GM12875 (cell line): ENCODE measurements at regions not wholly inside any gene's neighbourhood (a gene's known extent, or its start where the extent isn't known, plus 50 kb on each side); places are given as distances from the start of the nearest gene placed in this dataset.

Source experiments
- H3K4me3 ChIP-seq: one replicate; pipeline ENCODE4 v1.5.1; 2011; ENCODE audit warnings: low read depth, low read length, control low read depth
- TF ChIP-seq, protein P1 (sequence below): IDR thresholded peaks from 2 replicates; pipeline ENCODE4 v1.5.1; 2011; ENCODE audit warnings: low read depth, mild to moderate bottlenecking, control low read depth, inconsistent platforms, low read length, moderate library complexity, borderline replicate concordance; ENCODE audit not compliant: insufficient read depth

DNA sequence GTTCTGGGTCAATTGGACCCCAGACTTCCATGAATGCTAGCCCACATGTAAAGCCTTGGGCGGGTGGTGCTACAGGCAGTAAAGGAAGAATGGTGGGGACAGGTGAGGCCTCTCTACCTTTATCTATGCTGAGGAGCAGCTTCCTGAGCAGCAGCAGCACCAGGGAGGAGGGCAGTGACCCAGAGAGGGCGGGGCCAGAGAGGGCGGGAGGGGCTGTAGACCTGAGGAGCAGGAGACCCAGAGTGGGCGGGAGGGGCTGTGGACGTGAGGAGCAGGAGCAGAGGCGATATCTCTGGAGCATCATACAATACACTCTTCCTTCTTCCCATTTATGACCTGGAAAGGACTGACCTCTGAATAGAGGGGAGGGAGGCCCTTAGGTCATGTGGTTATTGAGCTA lies 165.9 kb downstream of the MTRR start:
- TF ChIP-seq, protein P1, sequence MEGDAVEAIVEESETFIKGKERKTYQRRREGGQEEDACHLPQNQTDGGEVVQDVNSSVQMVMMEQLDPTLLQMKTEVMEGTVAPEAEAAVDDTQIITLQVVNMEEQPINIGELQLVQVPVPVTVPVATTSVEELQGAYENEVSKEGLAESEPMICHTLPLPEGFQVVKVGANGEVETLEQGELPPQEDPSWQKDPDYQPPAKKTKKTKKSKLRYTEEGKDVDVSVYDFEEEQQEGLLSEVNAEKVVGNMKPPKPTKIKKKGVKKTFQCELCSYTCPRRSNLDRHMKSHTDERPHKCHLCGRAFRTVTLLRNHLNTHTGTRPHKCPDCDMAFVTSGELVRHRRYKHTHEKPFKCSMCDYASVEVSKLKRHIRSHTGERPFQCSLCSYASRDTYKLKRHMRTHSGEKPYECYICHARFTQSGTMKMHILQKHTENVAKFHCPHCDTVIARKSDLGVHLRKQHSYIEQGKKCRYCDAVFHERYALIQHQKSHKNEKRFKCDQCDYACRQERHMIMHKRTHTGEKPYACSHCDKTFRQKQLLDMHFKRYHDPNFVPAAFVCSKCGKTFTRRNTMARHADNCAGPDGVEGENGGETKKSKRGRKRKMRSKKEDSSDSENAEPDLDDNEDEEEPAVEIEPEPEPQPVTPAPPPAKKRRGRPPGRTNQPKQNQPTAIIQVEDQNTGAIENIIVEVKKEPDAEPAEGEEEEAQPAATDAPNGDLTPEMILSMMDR, result no peak
- H3K4me3 ChIP-seq, result no peak overlapping the region

DNA sequence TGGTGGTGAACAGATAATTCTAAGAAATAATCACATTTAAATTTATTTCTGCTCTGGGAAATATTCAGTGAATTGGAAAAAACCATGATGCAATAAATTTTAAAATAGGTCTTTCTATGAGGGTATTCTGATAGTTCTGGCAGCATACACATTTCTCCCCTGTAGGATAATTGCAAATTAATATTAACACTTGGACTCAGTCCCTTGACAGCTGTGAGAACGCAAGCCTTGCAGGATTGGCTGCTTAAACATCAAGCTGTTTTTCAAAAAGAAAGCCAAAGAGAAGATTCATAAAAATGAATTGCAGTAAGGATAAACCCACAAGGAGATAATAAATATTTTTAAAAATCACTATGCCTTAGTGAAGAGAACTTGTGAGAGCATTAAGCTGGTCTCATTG lies 180.0 kb downstream of the MTRR start:
- no peak overlapping the region for H3K4me3 ChIP-seq

DNA sequence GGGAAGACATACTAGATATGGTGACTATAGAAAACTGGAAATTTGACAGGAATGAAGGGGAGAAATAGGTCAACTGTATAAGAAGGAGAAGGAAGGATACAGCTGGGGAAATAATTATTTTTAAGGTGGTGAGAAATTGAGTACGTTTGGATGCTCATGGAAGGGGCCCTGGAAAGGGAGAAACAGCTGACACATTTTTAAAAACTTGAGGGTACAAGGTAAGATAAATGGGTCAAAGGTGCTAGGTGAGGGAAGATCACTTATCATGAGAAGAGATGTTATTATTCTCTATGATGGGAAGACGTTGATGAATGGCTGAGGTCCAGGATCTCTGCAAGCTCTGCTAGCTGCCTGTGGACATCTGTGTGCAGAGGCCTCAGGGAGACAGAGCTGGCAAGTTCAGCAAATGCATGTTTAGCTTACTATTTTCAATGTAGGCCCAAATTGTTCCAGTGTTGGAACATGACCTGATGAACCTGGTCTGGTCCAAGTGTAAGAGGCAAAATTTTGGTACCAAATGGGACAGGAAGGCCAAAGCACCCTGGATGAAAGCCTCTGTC lies 181.7 kb downstream of the MTRR start:
- no peak overlapping the region for H3K4me3 ChIP-seq
- TF ChIP-seq, protein P1, result no peak

More for the DNA sequence above, 180.0 kb downstream of the MTRR start:
- TF ChIP-seq, protein P1, result no peak

DNA sequence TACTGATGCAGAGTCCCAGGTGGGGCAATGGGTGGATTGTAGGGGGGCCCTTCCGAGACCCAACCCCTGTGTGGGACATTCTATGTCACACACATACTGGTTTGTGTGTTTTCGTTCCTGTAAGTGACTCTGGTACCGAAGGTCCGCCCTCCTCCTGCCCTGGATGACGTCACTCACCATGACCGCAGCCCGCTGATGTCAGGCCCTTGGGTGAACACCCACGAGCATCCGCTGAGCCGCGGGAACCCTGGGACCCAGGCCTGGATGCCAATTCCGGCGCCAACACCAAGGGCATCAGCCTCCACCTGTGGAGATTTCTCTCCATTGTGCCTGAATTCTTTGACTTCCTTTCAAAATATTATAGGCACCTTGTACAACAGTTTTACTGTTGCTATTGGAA lies 184.3 kb downstream of the MTRR start:
- TF ChIP-seq, protein P1, result no peak
- no peak overlapping the region for H3K4me3 ChIP-seq

DNA sequence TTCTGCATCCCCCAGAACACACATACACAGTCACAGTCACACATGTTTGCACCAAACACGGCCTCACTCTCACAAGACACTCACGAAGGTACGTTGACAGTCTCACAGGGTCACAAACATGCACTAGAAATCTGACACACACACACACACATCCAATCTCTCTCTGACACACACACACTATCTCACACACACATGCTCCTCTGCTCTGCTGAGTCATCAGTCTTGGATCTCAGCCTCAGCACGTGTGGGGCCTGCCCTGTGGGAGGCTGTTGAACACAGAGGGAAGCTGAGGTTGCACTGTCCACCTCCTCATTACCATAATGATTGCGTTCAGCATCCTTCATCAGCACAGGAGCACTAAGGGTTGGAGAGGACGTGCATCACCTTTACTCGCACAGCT lies 188.8 kb downstream of the MTRR start:
- TF ChIP-seq, protein P1, result no peak
- no peak overlapping the region for H3K4me3 ChIP-seq

DNA sequence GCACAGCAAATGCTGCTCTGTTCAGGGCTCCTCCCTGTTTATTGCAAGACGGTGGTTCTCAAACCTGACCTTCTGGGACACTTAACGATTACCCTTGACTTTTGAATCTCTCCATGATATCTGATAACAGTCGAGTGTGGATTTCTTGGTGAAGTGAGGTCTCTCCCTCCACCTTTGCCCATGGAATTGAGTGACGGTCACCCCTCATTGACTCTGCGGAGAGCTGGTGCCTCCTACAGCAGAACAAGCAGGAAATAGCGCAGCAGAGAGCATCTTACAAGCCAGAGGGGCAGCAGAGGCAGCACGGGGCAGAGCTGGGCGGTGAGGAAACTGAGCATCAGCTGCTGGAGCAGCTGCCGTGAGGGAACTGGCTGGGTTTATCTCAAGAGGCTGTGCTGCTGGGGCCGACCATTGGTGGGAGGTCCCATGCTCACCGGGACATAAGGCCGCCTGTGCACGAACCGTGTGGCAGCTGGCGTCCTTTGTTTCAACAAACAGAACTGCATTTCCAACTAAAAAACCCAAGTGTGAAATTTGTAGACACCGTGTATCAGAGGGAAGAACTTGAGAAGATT lies 189.8 kb downstream of the MTRR start:
- H3K4me3 ChIP-seq, result no peak overlapping the region
- TF ChIP-seq, protein P1, result no peak

DNA sequence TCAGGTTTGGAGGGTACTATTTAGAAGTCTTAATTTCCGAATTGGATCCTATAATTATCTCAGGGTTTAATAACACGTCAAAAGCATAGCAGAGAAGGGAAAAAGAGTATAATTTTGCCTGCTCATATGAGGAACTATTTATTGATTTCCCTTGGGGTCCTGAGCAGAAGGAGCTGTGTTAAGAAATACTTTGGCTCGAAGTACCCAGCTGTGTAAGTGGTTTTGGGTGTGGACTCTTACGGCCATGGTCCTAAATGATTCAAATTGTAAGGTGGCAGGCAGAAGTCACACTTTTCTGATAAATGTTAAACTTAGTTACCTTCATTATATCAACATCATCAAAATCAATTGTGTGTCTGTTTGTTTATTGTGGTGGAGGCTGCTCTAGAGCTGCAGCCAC lies 190.4 kb downstream of the MTRR start:
- TF ChIP-seq, protein P1, result no peak
- no peak overlapping the region for H3K4me3 ChIP-seq
